OCI-LY7 (cell line): ENCODE measurements at regions not wholly inside any gene's neighbourhood (a gene's known extent, or its start where the extent isn't known, plus 50 kb on each side); places are given as distances from the start of the nearest gene placed in this dataset.

ENCODE experiments used
- EZH2phosphoT487 ChIP-seq: fragments of 200-600 bp; sonication (generic); IDR thresholded peaks from 2 replicates; pipeline ENCODE4 v1.6.1; 2018; ENCODE audit warnings: low read depth, borderline replicate concordance, mild to moderate bottlenecking, mixed run types, antibody characterized with exemption, low read length, moderate library complexity, mixed read lengths
- TF ChIP-seq, protein P1 (sequence below): fragments of 200-600 bp; sonication (generic); conservative IDR thresholded peaks from 2 replicates; pipeline ENCODE4 v1.5.1; 2014; ENCODE audit warnings: mild to moderate bottlenecking, antibody characterized with exemption, low read length, moderate library complexity, mixed read lengths

DNA sequence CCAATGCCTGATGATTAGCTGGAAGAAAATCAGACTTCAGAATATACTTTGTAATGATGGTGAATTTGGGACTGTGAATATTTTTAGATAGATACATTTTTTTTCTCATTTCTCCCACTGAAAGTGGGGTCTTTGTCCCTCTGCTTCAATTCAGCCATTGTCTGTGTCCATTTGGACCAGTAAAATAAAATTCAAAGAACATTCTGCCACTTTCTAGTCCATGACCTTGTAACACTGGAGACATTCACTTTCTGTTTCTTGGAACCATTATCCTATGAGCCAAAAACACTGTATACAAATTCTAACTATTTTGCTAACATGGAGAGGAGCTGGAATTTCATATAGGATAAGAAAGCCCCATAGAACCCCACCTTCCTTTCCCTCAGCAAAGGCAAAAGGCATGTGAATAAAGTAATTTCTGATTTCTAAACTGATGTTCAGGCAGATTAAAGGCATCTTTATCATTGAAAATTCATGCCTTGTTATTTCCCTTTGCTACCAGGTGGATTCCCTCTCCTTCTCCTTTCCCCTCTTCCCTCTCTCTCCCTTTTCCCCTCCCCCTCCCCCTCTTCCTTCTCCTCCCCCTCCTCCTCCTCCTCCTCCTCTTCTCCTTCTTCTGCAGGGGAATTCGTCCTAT, 2010.4 kb upstream of the LRRTM1 start:
- no peak for TF ChIP-seq EZH2phosphoT487
- TF ChIP-seq, protein P1, sequence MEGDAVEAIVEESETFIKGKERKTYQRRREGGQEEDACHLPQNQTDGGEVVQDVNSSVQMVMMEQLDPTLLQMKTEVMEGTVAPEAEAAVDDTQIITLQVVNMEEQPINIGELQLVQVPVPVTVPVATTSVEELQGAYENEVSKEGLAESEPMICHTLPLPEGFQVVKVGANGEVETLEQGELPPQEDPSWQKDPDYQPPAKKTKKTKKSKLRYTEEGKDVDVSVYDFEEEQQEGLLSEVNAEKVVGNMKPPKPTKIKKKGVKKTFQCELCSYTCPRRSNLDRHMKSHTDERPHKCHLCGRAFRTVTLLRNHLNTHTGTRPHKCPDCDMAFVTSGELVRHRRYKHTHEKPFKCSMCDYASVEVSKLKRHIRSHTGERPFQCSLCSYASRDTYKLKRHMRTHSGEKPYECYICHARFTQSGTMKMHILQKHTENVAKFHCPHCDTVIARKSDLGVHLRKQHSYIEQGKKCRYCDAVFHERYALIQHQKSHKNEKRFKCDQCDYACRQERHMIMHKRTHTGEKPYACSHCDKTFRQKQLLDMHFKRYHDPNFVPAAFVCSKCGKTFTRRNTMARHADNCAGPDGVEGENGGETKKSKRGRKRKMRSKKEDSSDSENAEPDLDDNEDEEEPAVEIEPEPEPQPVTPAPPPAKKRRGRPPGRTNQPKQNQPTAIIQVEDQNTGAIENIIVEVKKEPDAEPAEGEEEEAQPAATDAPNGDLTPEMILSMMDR = no peak
